GM12878 (cell line): ENCODE measurements at regions not wholly inside any gene's neighbourhood (a gene's known extent, or its start where the extent isn't known, plus 50 kb on each side); places are given as distances from the start of the nearest gene placed in this dataset.

Experiments
- ATAC-seq: fragments of 200-7000 bp; cut with Tn5 transposase; 3 replicates; pipeline ENCODE4 v1.9.1; 2020; ENCODE audit warnings: mild to moderate bottlenecking, moderate library complexity
- BruUV-seq: library from RNA; stranded (reverse); fragments of 400-500 nt; replicated peaks from 2 replicates; lab custom pipeline; 2021; lab: Mats Ljungman, UMichigan
- CTCF ChIA-PET: fragments of 300-600 bp; sonication (Branson Sonifier 250); formaldehyde crosslinking; extraction: SDS; loops from one replicate; lab custom pipeline; 2021; ENCODE audit warnings: inconsistent platforms; lab: Yijun Ruan, JAX
- POLR2A ChIA-PET: fragments of 350-600 bp; formaldehyde crosslinking; extraction: SDS; loops from one replicate; lab custom pipeline; 2021; ENCODE audit warnings: inconsistent platforms; lab: Charles Lee
- RAD21 ChIA-PET: fragments of 300-600 bp; sonication (Branson Sonifier 250); formaldehyde crosslinking; loops from one replicate; lab custom pipeline; 2023; ENCODE audit warnings: antibody characterized with exemption; ENCODE audit not compliant: unreplicated experiment; lab: Charles Lee
- SMC1A ChIA-PET: fragments of 300-600 bp; sonication (Branson Sonifier 250); formaldehyde crosslinking; loops from one replicate; lab custom pipeline; 2023; ENCODE audit not compliant: unreplicated experiment, uncharacterized antibody; lab: Charles Lee
- DNase-seq: peaks from one replicate; pipeline ENCODE4 v3.0.0-alpha.2; 2011; ENCODE audit warnings: low read depth, low spot score
- FAIRE-seq: peaks from 3 replicates; lab custom pipeline; 2011; peaks lifted over from hg19 to GRCh38; lab: Jason Lieb, UNC
- H2AFZ ChIP-seq: 2 replicates; pipeline ENCODE4 v1.6.0; 2011; ENCODE audit warnings: low read depth, low read length, control low read depth; ENCODE audit not compliant: control insufficient read depth
- H3K27ac ChIP-seq: 2 replicates; pipeline ENCODE4 v1.5.1; 2011; ENCODE audit warnings: control low read depth; ENCODE audit not compliant: control insufficient read depth, insufficient read depth
- H3K27me3 ChIP-seq, 2 experiments: replicated peaks in 1 of 2; 2 replicates each; pipeline versions ENCODE4 v1.6.0 to v1.6.1; 2011; ENCODE audit warnings: low read length in 1 of 2; ENCODE audit not compliant: control insufficient read depth in 2 of 2, insufficient read depth in 2 of 2
- H3K36me3 ChIP-seq, 2 experiments: 2 replicates each; pipeline ENCODE4 v1.5.1; 2011; ENCODE audit warnings: low read length in 1 of 2; ENCODE audit not compliant: control insufficient read depth in 2 of 2, insufficient read depth in 2 of 2
- H3K4me1 ChIP-seq: 2 replicates; pipeline ENCODE4 v1.6.1; 2011; ENCODE audit warnings: mild to moderate bottlenecking, low read length, moderate library complexity, mixed read lengths; ENCODE audit not compliant: control insufficient read depth, insufficient read depth
- H3K4me2 ChIP-seq: 2 replicates; pipeline ENCODE4 v1.6.0; 2011; ENCODE audit warnings: control low read depth; ENCODE audit not compliant: control insufficient read depth, insufficient read depth
- H3K4me3 ChIP-seq: fragments of 200-600 bp; sonication (generic); 2 replicates; pipeline ENCODE4 v1.5.1; 2016
- H3K79me2 ChIP-seq: 2 replicates; pipeline ENCODE4 v1.6.0; 2011; ENCODE audit warnings: low read length; ENCODE audit not compliant: control insufficient read depth, insufficient read depth
- H3K9ac ChIP-seq: 2 replicates; pipeline ENCODE4 v1.8.0; 2011; ENCODE audit warnings: low read length, control low read depth, mixed read lengths; ENCODE audit not compliant: control insufficient read depth, insufficient read depth
- H3K9me3 ChIP-seq: replicated peaks from 3 replicates; pipeline ENCODE4 v1.5.1; 2011; ENCODE audit warnings: mild to moderate bottlenecking, low read length; ENCODE audit not compliant: control insufficient read depth, insufficient read depth
- H4K20me1 ChIP-seq: 2 replicates; pipeline ENCODE4 v1.6.0; 2011; ENCODE audit not compliant: control insufficient read depth, insufficient read depth
- ASH2L ChIP-seq: fragments of 300-600, 200-600 bp; sonication (generic); IDR thresholded peaks from 2 replicates; pipeline ENCODE4 v1.6.1; 2017; ENCODE audit warnings: low read depth, mild to moderate bottlenecking, borderline replicate concordance
- ATF3 ChIP-seq: IDR thresholded peaks from 2 replicates; pipeline ENCODE4 v1.6.1; 2011; ENCODE audit warnings: low read depth, mild to moderate bottlenecking, low read length, moderate library complexity, borderline replicate concordance; ENCODE audit errors: extremely low read depth
- GABPA ChIP-seq: IDR thresholded peaks from 2 replicates; pipeline ENCODE4 v1.6.1; 2014; ENCODE audit warnings: antibody characterized with exemption, low read depth, mild to moderate bottlenecking, inconsistent platforms
- NFYA ChIP-seq: IDR thresholded peaks from 2 replicates; pipeline ENCODE4 v1.6.1; 2011; ENCODE audit warnings: low read depth, mild to moderate bottlenecking, low read length, improper control_type of control experiment, borderline replicate concordance
- NR2C1 ChIP-seq: fragments of 450-650 bp; IDR thresholded peaks from 2 replicates; pipeline ENCODE4 v1.6.1; 2017; ENCODE audit warnings: antibody characterized with exemption, mild to moderate bottlenecking, moderate library complexity
- NR2C2 ChIP-seq: IDR thresholded peaks from 2 replicates; pipeline ENCODE4 v1.6.1; 2011; ENCODE audit warnings: borderline replicate concordance, low read depth; ENCODE audit not compliant: control insufficient read depth, insufficient read length
- PAX8 ChIP-seq: fragments of 450-650 bp; IDR thresholded peaks from 2 replicates; pipeline ENCODE4 v1.6.1; 2017; ENCODE audit warnings: mild to moderate bottlenecking, moderate library complexity
- RAD21 ChIP-seq: IDR thresholded peaks from 2 replicates; pipeline ENCODE4 v1.6.1; 2011; ENCODE audit warnings: mild to moderate bottlenecking, low read depth, low read length, moderate library complexity; ENCODE audit not compliant: insufficient read depth
- SMARCA5 ChIP-seq: fragments of 450-650 bp; IDR thresholded peaks from 2 replicates; pipeline ENCODE4 v1.6.1; 2017; ENCODE audit warnings: mild to moderate bottlenecking
- SUPT20H ChIP-seq: IDR thresholded peaks from 2 replicates; pipeline ENCODE4 v1.6.1; 2011; ENCODE audit warnings: low read depth, mild to moderate bottlenecking, low read length, moderate library complexity, borderline replicate concordance; ENCODE audit not compliant: control insufficient read depth
- ZSCAN29 ChIP-seq: fragments of 450-650 bp; IDR thresholded peaks from 2 replicates; pipeline ENCODE4 v1.6.1; 2017; ENCODE audit warnings: mild to moderate bottlenecking, moderate library complexity
- WGBS: methylation state at CpG from one replicate; pipeline ENCODE4 v1.1.6; 2016; ENCODE audit warnings: low lambda C conversion rate; ENCODE audit not compliant: insufficient replicate concordance, insufficient coverage; ENCODE audit errors: missing lambda C conversion rate; 5-methylcytosine and 5-hydroxymethylcytosine counted together
- in situ Hi-C: fragments of 300-500 bp; cut with MboI; formaldehyde crosslinking; loops from 9 replicates; pipeline ENCODE4 v1.14.3; 2018; ENCODE audit warnings: mixed read lengths
- intact Hi-C: fragments of 100-400 bp; cut with micrococcal nuclease; formaldehyde crosslinking; loops from one replicate; pipeline ENCODE4 v1.14.2; 2022; ENCODE audit not compliant: unreplicated experiment
- TF ChIP-seq, protein P1 (sequence below): IDR thresholded peaks from 2 replicates; pipeline ENCODE4 v1.6.1; 2012; ENCODE audit warnings: low read depth, low read length, improper control_type of control experiment
- TF ChIP-seq, protein P2 (sequence below): fragments of 150-350 bp; IDR thresholded peaks from 2 replicates; pipeline ENCODE4 v1.6.1; 2014; ENCODE audit warnings: mild to moderate bottlenecking, low read depth, low read length
- TF ChIP-seq, protein P3 (sequence below): fragments of 450-650 bp; formaldehyde crosslinking; IDR thresholded peaks from 2 replicates; pipeline ENCODE4 v1.4.0; 2020; ENCODE audit warnings: mild to moderate bottlenecking, moderate library complexity
- TF ChIP-seq, protein P4 (sequence below): IDR thresholded peaks from 2 replicates; pipeline ENCODE4 v1.6.1; 2012; ENCODE audit warnings: low read depth, low read length, improper control_type of control experiment

GRCh38 chr6:156511051-156511450, 266.1 kb upstream of the ARID1B start:
- SMC1A ChIA-PET = no interaction called here
- no peak overlapping the region for H2AFZ ChIP-seq
- intact Hi-C loops = no loop called here
- 6% methylated on average over 5 of the region's 5 CpGs for WGBS
- no peak overlapping the region for H3K27ac ChIP-seq
- H3K36me3 ChIP-seq = no peaks in the 10 kb centered on the region
- in situ Hi-C loops = no loop called here
- TF ChIP-seq SMARCA5 (no peak), GABPA (no peak), PAX8 (no peak), ASH2L (no peak), ZSCAN29 (no peak), SUPT20H (no peak), NR2C1 (no peak), NFYA (no peak), NR2C2 (no peak), RAD21 (no peak), ATF3 (no peak)
- TF ChIP-seq, protein P1, sequence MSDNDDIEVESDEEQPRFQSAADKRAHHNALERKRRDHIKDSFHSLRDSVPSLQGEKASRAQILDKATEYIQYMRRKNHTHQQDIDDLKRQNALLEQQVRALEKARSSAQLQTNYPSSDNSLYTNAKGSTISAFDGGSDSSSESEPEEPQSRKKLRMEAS = no peak
- TF ChIP-seq, protein P2, sequence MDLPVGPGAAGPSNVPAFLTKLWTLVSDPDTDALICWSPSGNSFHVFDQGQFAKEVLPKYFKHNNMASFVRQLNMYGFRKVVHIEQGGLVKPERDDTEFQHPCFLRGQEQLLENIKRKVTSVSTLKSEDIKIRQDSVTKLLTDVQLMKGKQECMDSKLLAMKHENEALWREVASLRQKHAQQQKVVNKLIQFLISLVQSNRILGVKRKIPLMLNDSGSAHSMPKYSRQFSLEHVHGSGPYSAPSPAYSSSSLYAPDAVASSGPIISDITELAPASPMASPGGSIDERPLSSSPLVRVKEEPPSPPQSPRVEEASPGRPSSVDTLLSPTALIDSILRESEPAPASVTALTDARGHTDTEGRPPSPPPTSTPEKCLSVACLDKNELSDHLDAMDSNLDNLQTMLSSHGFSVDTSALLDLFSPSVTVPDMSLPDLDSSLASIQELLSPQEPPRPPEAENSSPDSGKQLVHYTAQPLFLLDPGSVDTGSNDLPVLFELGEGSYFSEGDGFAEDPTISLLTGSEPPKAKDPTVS = no peak
- TF ChIP-seq, protein P3, sequence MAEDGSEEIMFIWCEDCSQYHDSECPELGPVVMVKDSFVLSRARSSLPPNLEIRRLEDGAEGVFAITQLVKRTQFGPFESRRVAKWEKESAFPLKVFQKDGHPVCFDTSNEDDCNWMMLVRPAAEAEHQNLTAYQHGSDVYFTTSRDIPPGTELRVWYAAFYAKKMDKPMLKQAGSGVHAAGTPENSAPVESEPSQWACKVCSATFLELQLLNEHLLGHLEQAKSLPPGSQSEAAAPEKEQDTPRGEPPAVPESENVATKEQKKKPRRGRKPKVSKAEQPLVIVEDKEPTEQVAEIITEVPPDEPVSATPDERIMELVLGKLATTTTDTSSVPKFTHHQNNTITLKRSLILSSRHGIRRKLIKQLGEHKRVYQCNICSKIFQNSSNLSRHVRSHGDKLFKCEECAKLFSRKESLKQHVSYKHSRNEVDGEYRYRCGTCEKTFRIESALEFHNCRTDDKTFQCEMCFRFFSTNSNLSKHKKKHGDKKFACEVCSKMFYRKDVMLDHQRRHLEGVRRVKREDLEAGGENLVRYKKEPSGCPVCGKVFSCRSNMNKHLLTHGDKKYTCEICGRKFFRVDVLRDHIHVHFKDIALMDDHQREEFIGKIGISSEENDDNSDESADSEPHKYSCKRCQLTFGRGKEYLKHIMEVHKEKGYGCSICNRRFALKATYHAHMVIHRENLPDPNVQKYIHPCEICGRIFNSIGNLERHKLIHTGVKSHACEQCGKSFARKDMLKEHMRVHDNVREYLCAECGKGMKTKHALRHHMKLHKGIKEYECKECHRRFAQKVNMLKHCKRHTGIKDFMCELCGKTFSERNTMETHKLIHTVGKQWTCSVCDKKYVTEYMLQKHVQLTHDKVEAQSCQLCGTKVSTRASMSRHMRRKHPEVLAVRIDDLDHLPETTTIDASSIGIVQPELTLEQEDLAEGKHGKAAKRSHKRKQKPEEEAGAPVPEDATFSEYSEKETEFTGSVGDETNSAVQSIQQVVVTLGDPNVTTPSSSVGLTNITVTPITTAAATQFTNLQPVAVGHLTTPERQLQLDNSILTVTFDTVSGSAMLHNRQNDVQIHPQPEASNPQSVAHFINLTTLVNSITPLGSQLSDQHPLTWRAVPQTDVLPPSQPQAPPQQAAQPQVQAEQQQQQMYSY (CRISPR knock-in tag) = no peak
- TF ChIP-seq, protein P4, sequence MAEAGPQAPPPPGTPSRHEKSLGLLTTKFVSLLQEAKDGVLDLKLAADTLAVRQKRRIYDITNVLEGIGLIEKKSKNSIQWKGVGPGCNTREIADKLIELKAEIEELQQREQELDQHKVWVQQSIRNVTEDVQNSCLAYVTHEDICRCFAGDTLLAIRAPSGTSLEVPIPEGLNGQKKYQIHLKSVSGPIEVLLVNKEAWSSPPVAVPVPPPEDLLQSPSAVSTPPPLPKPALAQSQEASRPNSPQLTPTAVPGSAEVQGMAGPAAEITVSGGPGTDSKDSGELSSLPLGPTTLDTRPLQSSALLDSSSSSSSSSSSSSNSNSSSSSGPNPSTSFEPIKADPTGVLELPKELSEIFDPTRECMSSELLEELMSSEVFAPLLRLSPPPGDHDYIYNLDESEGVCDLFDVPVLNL = no peak
- no peaks in the 10 kb centered on the region; a peak in 1 of 4 replicates for H3K27me3 ChIP-seq
- CTCF ChIA-PET = no interaction called here
- ATAC-seq (no peak), FAIRE-seq (no peak), DNase-seq (no peak)
- no peaks in the 10 kb centered on the region for H3K9me3 ChIP-seq
- no peaks in the 10 kb centered on the region for H3K79me2 ChIP-seq
- H3K9ac ChIP-seq = no peak overlapping the region
- no peak overlapping the region for H3K4me2 ChIP-seq
- H3K4me3 ChIP-seq = no peak overlapping the region
- BruUV-seq = no TSS peak
- POLR2A ChIA-PET = no interaction called here
- RAD21 ChIA-PET = no interaction called here
- no peaks in the 10 kb centered on the region for H4K20me1 ChIP-seq
- no peaks in the 10 kb centered on the region for H3K4me1 ChIP-seq
